Stimulated activated memory B cell treated with anti-CD40 and anti-IgM and Interleukin-4, amounts not matched to agents 10 μg/mL and 1 μg/mL and 100 μg/mL, for 72 hours (primary cell): ENCODE measurements at regions not wholly inside any gene's neighbourhood (a gene's known extent, or its start where the extent isn't known, plus 50 kb on each side); places are given as distances from the start of the nearest gene placed in this dataset.

ENCODE experiments used
- ATAC-seq: fragments of 150-1000 bp; cut with Tn5 transposase; 2 replicates; pipeline ENCODE4 v1.10.0; 2021
- H3K27ac Mint-ChIP-seq: one replicate; pipeline ENCODE4 v1.8.0; 2022; ENCODE audit warnings: mild to moderate bottlenecking, mixed read lengths
- H3K27me3 Mint-ChIP-seq: one replicate; pipeline ENCODE4 v1.8.0; 2022; ENCODE audit warnings: mixed read lengths
- H3K36me3 Mint-ChIP-seq: one replicate; pipeline ENCODE4 v1.8.0; 2022; ENCODE audit warnings: mixed read lengths
- H3K4me1 Mint-ChIP-seq: one replicate; pipeline ENCODE4 v1.8.0; 2022; ENCODE audit warnings: mixed read lengths
- H3K4me3 Mint-ChIP-seq: one replicate; pipeline ENCODE4 v1.8.0; 2022; ENCODE audit warnings: mild to moderate bottlenecking, moderate library complexity, mixed read lengths
- H3K9me3 Mint-ChIP-seq: one replicate; pipeline ENCODE4 v1.8.0; 2022; ENCODE audit warnings: mixed read lengths

DNA sequence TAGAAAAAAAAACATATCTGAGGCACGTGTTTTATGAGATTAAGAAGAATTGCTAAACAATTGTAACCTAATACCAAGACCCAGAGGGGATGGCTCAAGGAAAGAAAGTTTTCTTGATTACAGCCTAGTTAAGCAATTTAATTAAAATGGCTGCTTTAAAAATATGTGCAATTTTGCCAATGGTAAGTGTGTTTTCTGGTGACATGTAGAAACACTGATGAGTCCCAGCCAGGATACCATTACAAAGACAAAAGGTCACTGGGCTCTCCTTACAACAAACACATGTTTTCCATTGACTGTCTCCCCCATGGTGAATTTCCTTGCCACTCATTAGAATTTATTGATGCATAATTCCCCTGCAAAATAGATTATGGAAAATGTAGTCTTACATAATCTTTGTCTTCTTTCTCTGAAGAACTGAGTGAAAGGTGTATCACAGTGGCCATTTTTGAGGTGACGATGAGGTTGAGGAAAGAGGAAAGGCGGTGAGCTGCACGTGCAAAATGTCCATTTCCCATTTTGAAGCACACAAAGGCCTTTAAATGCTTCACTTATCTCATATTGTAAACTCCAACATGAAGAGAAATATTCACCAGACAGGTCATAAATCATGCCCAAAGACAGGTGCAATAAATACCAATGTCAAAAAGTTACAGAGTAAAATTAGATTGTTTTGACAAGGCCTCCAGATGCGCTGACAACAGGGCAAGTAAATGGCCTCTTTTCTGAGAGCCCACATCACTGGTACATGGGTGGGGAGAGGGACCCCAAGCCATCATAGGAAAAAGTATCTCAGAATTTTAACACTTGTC, 696.9 kb downstream of the KCNJ2 start:
- Mint-ChIP-seq H3K4me1 (no peaks in the 10 kb centered on the region), H3K9me3 (peaks cover 8% of the 10 kb centered on the region), H3K4me3 (no peak overlapping the region), H3K27ac (no peak overlapping the region), H3K36me3 (no peaks in the 10 kb centered on the region), H3K27me3 (no peaks in the 10 kb centered on the region)
- ATAC-seq: no peak

DNA sequence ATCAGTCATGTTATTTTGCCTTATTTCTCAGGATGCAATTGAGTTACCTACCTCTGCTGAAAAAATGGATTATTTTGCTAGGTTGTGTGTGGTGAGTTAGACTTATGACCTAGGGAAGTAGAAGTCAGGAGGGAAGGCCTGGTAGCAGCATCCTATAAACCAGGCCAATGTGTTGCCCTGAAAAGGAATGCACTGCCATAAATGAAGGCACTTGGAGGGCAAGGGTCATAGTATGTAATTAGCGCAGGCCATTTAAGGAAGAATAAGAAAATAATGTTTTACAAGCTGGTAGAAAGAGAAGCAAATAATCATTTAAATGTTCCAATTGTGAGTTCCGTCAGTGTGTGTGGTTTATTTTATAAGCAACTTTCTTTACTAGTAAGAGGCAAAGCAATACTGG, 698.8 kb downstream of the KCNJ2 start:
- Mint-ChIP-seq H3K36me3 (no peaks in the 10 kb centered on the region), H3K27me3 (no peaks in the 10 kb centered on the region), H3K4me1 (no peaks in the 10 kb centered on the region), H3K4me3 (no peak overlapping the region), H3K27ac (no peak overlapping the region), H3K9me3 (peaks cover 11% of the 10 kb centered on the region)
- ATAC-seq: no peak

DNA sequence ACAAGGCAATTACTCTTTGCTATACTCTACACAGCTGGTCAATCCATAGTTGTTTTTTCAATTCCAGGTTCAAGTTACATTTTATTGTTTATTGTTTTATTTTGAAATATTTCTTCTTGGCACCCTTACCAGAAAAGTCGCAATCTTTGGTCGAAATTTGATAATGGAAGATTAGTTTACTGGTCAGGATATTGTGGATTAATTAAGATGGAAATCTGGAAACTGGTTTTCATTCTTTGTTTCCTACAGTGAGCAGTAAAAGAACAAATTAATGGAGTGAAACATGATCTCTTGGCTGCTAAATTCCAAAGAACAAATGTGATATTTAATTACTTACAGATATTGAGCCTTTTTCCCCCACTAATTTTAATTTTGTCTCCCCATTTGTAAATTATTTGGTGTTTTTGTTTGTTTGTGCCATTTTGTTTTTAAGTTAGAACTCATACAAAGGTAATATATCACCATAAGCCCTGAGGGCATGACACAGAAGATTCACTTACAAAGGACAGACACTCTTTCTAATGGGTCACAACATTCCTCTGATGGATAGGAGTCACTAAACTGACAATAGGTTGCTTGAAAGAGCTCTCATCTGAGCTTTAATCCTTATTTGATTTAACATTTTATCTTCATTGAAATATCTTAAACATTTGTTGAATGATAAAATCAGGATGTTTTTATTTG, 700.2 kb downstream of the KCNJ2 start:
- no peaks in the 10 kb centered on the region for H3K27me3 Mint-ChIP-seq

DNA sequence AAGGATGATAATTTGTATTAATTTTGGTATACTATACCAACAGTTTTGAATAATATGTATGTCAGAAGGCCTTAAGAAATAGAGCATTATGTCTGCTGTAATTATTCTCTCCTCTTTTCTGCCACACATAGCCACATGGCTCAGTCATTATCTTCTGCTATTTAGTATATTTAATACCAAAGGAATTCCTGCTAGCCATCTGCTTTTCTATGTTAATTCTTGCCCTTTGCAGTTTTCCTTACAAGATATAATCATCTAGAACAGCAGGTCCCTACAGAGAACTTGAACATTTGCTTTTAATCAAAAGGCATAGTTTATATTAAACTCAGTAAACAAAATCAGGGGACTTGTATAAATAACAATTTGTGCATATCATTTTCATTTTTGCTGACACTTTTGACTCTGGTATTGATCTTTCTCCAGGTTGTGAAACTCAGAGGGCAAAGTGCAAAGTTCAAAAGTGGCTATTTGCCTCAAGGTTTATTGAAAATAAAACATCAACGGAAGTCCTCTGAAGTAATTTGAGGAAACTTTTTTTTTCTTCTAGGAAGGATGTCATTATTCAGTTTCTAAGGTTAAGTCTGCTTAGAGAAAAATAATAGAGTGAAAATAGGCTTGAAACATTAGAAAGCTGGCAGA, 702.0 kb downstream of the KCNJ2 start:
- Mint-ChIP-seq H3K36me3 (no peaks in the 10 kb centered on the region), H3K4me1 (no peaks in the 10 kb centered on the region), H3K9me3 (peaks cover 3% of the 10 kb centered on the region), H3K27me3 (no peaks in the 10 kb centered on the region), H3K4me3 (no peak overlapping the region), H3K27ac (no peak overlapping the region)
- ATAC-seq: no peak

More for the DNA sequence above, 700.2 kb downstream of the KCNJ2 start:
- Mint-ChIP-seq H3K4me3 (no peak overlapping the region), H3K9me3 (peaks cover 4% of the 10 kb centered on the region), H3K36me3 (no peaks in the 10 kb centered on the region), H3K27ac (no peak overlapping the region), H3K4me1 (no peaks in the 10 kb centered on the region)
- no peak for ATAC-seq

DNA sequence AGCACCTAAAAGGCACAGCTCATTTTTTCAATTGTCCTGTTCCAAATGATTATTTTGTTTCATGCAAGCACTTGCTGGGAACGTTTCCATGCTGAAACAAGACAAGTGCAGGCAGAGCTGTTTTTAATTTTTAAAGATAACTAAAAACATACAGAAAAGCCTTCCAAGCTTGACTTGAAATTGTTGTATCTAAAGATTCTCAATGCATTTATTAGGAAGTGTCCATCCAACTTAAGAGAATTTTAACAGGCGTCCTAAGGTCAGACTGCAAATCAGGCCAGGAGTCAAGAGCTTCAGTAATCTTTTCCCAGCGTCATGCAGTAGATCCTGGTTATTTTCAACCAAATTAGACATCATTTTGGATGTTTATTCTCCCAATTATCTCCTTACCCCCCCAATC, 702.8 kb downstream of the KCNJ2 start:
- no peaks in the 10 kb centered on the region for H3K4me1 Mint-ChIP-seq
- peaks cover 3% of the 10 kb centered on the region for H3K9me3 Mint-ChIP-seq
- no peak overlapping the region for H3K27ac Mint-ChIP-seq
- H3K27me3 Mint-ChIP-seq: no peaks in the 10 kb centered on the region
- no peaks in the 10 kb centered on the region for H3K36me3 Mint-ChIP-seq
- ATAC-seq: no peak
- H3K4me3 Mint-ChIP-seq: no peak overlapping the region

DNA sequence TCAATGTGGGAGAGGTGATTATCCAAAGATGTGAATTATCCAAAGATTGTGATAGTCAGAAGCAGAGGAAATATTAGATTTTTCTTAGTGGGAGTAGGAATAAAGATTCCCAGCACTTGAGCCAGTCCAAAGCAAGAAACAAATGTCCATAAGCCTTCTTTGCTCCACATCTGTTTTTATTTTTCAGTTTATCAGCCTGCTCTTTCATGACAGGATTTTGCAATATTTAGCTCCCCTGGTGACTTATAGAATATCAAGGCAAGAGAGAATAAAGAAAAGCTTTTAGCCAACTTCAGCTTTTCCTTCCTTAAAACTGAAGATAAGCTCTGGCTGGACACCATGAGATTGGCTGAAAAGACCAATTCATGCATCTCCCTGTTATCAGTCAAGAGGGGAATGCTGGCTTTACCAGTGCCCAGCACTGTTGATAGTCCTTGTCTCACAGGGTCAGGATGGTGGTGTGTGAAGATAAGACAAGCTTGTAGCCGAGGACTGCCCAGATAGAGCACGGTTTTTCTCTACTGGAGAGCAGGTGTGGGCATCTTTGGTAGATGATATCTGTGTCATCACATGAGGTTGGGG, 706.5 kb downstream of the KCNJ2 start:
- Mint-ChIP-seq H3K27ac (no peak overlapping the region), H3K4me3 (no peak overlapping the region), H3K27me3 (no peaks in the 10 kb centered on the region), H3K4me1 (no peaks in the 10 kb centered on the region), H3K36me3 (no peaks in the 10 kb centered on the region), H3K9me3 (peaks cover 3% of the 10 kb centered on the region)
- no peak for ATAC-seq

DNA sequence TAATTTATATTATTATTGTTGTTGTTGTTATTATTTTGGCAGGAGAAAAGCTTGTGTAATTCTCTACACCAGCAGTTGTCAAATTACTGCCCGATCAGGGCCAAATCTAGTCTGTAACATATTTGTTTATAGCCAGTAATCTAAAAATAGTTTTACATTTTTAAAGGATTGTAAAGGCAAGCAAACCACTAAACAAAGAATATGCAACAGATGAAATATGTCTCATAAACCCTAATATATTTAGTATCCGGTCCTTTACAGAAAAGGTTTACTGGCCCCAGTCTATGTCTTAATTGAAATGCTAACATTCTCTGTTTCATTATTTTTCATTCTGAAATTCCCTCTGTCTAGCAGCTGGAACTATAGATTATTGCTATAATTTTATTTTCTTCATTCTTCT, 709.5 kb downstream of the KCNJ2 start:
- Mint-ChIP-seq H3K36me3 (no peaks in the 10 kb centered on the region), H3K9me3 (peaks cover 7% of the 10 kb centered on the region), H3K27ac (no peak overlapping the region), H3K4me3 (no peak overlapping the region), H3K4me1 (no peaks in the 10 kb centered on the region), H3K27me3 (no peaks in the 10 kb centered on the region)
- no peak for ATAC-seq

DNA sequence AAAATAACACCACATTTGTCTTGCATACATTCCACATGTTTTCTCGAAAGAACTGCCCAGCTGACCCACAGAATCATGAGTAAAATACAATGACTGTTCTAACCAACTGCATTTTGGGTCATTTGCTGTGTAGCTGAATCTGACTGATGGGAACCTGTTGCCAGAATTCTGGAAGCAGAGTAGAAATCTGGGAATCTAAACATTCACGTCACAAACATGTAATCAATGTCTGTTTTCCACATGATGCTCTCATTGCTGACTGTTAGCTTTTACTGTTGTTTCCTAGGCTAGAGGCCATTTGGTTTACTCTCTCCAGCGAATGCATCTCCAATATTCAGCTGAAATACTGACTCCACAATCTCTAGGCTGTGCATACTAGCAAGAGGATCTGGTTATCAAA, 710.1 kb downstream of the KCNJ2 start:
- no peak for ATAC-seq
- no peaks in the 10 kb centered on the region for H3K4me1 Mint-ChIP-seq
- no peaks in the 10 kb centered on the region for H3K27me3 Mint-ChIP-seq
- H3K4me3 Mint-ChIP-seq: no peak overlapping the region
- H3K36me3 Mint-ChIP-seq: no peaks in the 10 kb centered on the region
- peaks cover 7% of the 10 kb centered on the region for H3K9me3 Mint-ChIP-seq
- no peak overlapping the region for H3K27ac Mint-ChIP-seq

DNA sequence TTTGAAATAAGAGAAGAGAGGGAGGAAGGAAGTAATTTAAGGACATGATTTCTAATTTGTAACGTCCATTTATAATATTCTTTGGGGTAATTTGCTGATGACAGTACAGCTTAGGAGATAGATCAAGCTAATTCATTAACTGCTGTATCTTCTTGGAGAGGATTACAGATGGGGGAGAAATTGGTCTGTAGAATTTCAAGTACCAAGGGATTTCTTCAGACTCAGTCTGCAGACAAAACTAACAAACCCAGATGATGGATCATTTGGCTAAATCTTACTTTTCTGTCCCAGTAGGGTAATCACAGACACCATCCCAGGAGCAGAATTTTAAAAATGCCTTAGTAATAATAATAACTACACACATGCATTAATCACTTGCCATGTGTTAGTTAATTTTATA, 711.8 kb downstream of the KCNJ2 start:
- ATAC-seq: no peak
- H3K4me1 Mint-ChIP-seq: no peaks in the 10 kb centered on the region
- H3K27me3 Mint-ChIP-seq: no peaks in the 10 kb centered on the region
- H3K9me3 Mint-ChIP-seq: peaks cover 7% of the 10 kb centered on the region
- no peak overlapping the region for H3K27ac Mint-ChIP-seq
- no peaks in the 10 kb centered on the region for H3K36me3 Mint-ChIP-seq
- no peak overlapping the region for H3K4me3 Mint-ChIP-seq

DNA sequence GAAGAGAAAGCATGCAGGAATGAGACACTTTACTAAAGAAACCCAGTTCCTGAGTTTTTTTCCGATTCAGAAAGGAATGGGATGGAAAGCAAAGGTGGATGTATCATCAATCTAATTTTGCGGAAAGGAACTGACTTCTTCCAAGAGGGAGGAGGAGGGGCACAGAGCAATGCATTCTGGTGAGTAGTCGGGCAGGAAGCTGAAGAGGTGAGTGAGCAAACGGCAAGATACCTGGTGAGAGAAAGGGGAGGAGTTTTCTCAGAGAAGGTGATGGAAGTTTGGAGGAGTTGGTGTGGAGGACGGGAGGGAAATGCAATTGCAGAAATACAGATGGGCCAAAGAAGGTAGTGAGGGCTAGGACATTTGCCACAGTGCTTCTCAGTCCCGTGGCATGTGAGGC, 713.2 kb downstream of the KCNJ2 start:
- Mint-ChIP-seq H3K4me1 (no peaks in the 10 kb centered on the region), H3K9me3 (peaks cover 7% of the 10 kb centered on the region), H3K27ac (no peak overlapping the region), H3K36me3 (no peaks in the 10 kb centered on the region), H3K27me3 (no peaks in the 10 kb centered on the region), H3K4me3 (no peak overlapping the region)
- no peak for ATAC-seq

DNA sequence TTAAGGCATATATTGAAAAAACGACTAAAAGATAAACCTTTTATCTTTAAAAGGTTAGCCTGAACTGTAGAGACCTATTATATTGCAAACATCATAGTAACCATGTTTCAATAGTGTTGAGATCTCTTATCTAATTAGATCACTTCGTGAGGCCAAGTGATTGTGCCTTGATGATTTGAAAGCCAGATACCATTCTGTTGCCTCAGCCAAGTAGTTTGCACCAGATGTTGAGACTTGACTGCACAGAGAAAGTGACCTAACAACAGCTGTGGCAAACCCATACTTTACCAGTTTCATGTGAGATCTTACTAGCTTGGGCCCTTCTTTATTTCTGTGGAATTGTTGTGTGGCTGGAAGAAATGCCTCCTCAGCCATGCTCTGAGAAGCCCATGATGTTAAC, 717.3 kb downstream of the KCNJ2 start:
- no peaks in the 10 kb centered on the region for H3K27me3 Mint-ChIP-seq
- no peaks in the 10 kb centered on the region for H3K36me3 Mint-ChIP-seq
- H3K4me3 Mint-ChIP-seq: no peak overlapping the region
- ATAC-seq: no peak
- no peaks in the 10 kb centered on the region for H3K4me1 Mint-ChIP-seq
- no peak overlapping the region for H3K27ac Mint-ChIP-seq
- H3K9me3 Mint-ChIP-seq: peaks cover 7% of the 10 kb centered on the region

DNA sequence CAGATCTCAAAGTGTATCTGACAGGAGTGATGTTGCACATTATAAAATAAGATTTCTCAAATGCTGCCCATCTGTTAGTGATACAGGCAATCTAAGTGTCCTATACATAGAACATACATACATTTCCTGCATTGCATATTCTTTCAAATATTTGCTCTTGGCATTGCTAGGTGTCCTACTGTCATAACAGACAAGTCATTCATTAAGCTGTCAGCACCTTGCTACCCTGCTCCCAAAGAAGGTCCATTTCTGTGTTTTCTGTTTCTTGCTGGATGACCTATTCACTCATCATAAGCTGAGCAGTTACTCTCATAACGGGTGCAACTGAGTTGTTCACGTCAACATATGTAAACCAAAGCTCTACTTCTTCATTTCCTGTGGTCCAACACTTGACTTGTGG, 719.0 kb downstream of the KCNJ2 start:
- H3K27ac Mint-ChIP-seq: no peak overlapping the region
- H3K4me3 Mint-ChIP-seq: no peak overlapping the region
- no peaks in the 10 kb centered on the region for H3K9me3 Mint-ChIP-seq
- no peak for ATAC-seq
- no peaks in the 10 kb centered on the region for H3K27me3 Mint-ChIP-seq
- H3K36me3 Mint-ChIP-seq: no peaks in the 10 kb centered on the region
- H3K4me1 Mint-ChIP-seq: no peaks in the 10 kb centered on the region

DNA sequence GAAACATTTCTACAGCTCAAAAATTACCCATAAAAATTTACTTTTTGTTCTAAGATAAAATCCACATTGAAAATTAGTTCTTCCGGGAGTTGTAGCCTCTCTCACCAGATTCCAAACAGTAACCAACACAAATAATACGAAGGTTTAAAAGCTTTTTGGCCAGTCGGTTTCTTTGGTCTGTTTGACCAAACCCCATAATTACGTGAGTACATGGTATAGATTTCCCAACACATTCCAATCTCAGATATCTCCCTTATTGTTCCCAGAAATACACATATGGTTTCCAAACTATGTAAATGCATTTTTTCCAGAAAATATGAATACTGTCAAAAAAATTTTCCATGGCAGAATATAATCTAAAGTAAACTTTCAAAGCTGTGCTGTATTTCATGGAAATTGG, 722.0 kb downstream of the KCNJ2 start:
- no peaks in the 10 kb centered on the region for H3K9me3 Mint-ChIP-seq
- H3K4me3 Mint-ChIP-seq: no peak overlapping the region
- H3K4me1 Mint-ChIP-seq: no peaks in the 10 kb centered on the region
- H3K27me3 Mint-ChIP-seq: no peaks in the 10 kb centered on the region
- no peak overlapping the region for H3K27ac Mint-ChIP-seq
- no peaks in the 10 kb centered on the region for H3K36me3 Mint-ChIP-seq
- no peak for ATAC-seq

DNA sequence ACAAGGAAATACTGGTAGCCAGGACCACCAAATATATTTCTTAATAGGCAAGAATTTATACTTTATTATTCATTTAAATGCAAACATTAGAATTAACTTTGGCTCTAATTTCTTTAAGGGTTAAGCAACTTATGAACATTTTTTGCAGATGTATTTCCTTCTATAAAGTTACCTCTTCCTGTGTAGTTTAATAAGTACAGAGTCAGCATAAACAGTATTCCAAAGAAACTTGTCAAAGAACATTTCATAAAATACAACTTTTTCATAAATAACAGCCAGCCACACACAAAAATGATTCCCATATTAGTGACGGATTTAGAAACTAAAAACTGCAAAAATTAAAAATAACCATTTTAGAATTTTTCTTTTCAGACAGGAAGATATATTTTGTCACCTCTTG, 723.2 kb downstream of the KCNJ2 start:
- no peaks in the 10 kb centered on the region for H3K9me3 Mint-ChIP-seq
- no peaks in the 10 kb centered on the region for H3K27me3 Mint-ChIP-seq
- no peaks in the 10 kb centered on the region for H3K36me3 Mint-ChIP-seq
- H3K4me1 Mint-ChIP-seq: no peaks in the 10 kb centered on the region
- no peak for ATAC-seq
- H3K27ac Mint-ChIP-seq: no peak overlapping the region
- no peak overlapping the region for H3K4me3 Mint-ChIP-seq

DNA sequence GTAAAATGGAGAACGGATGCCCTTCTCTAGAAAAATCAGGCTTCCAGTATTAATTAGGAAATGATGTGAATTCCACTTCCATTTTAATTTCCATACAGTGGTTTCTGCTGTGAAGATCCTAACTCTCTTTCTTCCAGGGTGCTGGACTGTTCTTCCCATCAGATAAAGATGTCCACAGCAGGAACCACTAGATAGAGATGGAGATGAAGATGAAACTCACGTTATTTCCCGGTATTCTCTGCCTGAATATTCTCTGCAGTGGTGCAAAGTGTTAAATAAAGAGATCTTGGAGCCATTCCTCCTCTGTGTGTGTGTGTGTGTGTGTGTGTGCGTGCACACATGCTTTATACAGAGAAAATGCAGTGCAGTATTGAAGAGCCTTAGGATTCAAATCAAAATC, 727.5 kb downstream of the KCNJ2 start:
- Mint-ChIP-seq H3K27me3 (no peaks in the 10 kb centered on the region), H3K27ac (no peak overlapping the region), H3K9me3 (peaks cover 6% of the 10 kb centered on the region), H3K36me3 (no peaks in the 10 kb centered on the region), H3K4me1 (no peaks in the 10 kb centered on the region), H3K4me3 (no peak overlapping the region)
- no peak for ATAC-seq
